ENCODE measurements at regions not wholly inside any gene's neighbourhood (a gene's known extent, or its start where the extent isn't known, plus 50 kb on each side); places are given as distances from the start of the nearest gene placed in this dataset.

- BruUV-seq (replicated peaks), result no TSS peak
- no peaks in the 10 kb centered on the region for H3K9me3 ChIP-seq (replicated peaks; ENCODE audit: control insufficient read depth, insufficient read depth, low read length)
- H3K4me2 ChIP-seq (ENCODE audit: insufficient read depth, low read length), result no peak overlapping the region
- no peak for DNase-seq (ENCODE audit: low read depth, low spot score)
- FAIRE-seq, result no peak
- H3K4me3 ChIP-seq (replicated peaks in 1 of 3; ENCODE audit: insufficient read depth in 1 of 3, low read depth in 1 of 3, low read length in 3 of 3), result no peak overlapping the region
- no peak overlapping the region for H3K27ac ChIP-seq (ENCODE audit: insufficient read depth, low read depth, low read length)
- H3K9ac ChIP-seq (replicated peaks; ENCODE audit: extremely low read depth, insufficient read depth, low read length), result no peak overlapping the region
- ChIA-PET POLR2A (no interaction called here), CTCF (interaction anchor here (0.5 kb wide), 1 partner anchor 20 kb away, joined by 3 read pairs; no protein-coding TSS in a partner anchor)
- H3K79me2 ChIP-seq (ENCODE audit: control insufficient read depth, insufficient read depth, low read length), result no peaks in the 10 kb centered on the region
- TF ChIP-seq GATA2 (IDR thresholded peaks at IDR 0.05; ENCODE audit: insufficient read depth, insufficient read length, low read depth, low read length) (no peak), POLR2AphosphoS5 (IDR thresholded peaks at IDR 0.05; ENCODE audit: insufficient read depth, low read depth, low read length) (no peak), POLR2A (IDR thresholded peaks at IDR 0.05; ENCODE audit: low read depth, low read length) (no peak), CTCF (IDR thresholded peaks at IDR 0.05; ENCODE audit: extremely low read depth in 1 of 2, insufficient read depth in 1 of 2, low read depth in 1 of 2, low read length in 2 of 2) (no peak), JUN (IDR thresholded peaks at IDR 0.05; ENCODE audit: borderline replicate concordance, insufficient read depth, insufficient read length, low read depth) (no peak), MYC (IDR thresholded peaks at IDR 0.05; ENCODE audit: low read depth, low read length) (no peak), EZH2 (IDR thresholded peaks at IDR 0.05; ENCODE audit: borderline replicate concordance, low read depth, low read length, severe bottlenecking) (no peak), FOS (IDR thresholded peaks at IDR 0.05; ENCODE audit: borderline replicate concordance, insufficient read depth, low read length) (no peak), MAX (IDR thresholded peaks at IDR 0.05; ENCODE audit: insufficient read depth, insufficient read length) (no peak)
- no peaks in the 10 kb centered on the region for H3K36me3 ChIP-seq (ENCODE audit: control insufficient read depth in 2 of 2, extremely low read depth in 1 of 2, insufficient read depth in 2 of 2, low read length in 2 of 2)
- H2AFZ ChIP-seq (ENCODE audit: low read depth, low read length), result no peak overlapping the region
- H3K4me1 ChIP-seq (ENCODE audit: control insufficient read depth, extremely low read depth, insufficient read depth, low read length), result no peaks in the 10 kb centered on the region
- no peaks in the 10 kb centered on the region for H4K20me1 ChIP-seq (replicated peaks; ENCODE audit: control insufficient read depth, extremely low read depth, insufficient read depth, low read length)
- H3K9me1 ChIP-seq (replicated peaks; ENCODE audit: control insufficient read depth, extremely low read depth, insufficient read depth, low read length), result no peaks in the 10 kb centered on the region
- H3K27me3 ChIP-seq (ENCODE audit: control insufficient read depth in 2 of 2, insufficient read depth in 2 of 2, low read length in 2 of 2), result peaks cover 0 to 4% of the 10 kb centered on the region in 2 experiments
- dilution Hi-C loops (cut with MboI; ENCODE audit: extremely low pct_ligation_motif_present, low sequenced_read_pairs), result no loop called here
- intact Hi-C loops (cut with micrococcal nuclease), result no loop called here
These were observed 257.4 kb upstream of the NOCT start for GRCh38 chr4:138758196-138758595.
